Lung (tissue), 11 donors: ENCODE measurements at regions not wholly inside any gene's neighbourhood (a gene's known extent, or its start where the extent isn't known, plus 50 kb on each side); places are given as distances from the start of the nearest gene placed in this dataset.
A peak's percentile ranks its signal among the peaks of the same experiment; 100 is the strongest.

Experiments used
- ATAC-seq: fragments of 200-7000 bp; cut with Tn5 transposase; one replicate; pipeline ENCODE4 v1.9.1; 2020; ENCODE audit warnings: moderate number of reproducible peaks; ENCODE audit not compliant: insufficient read depth, low FRiP score
- DNase-seq, 3 donors: peaks; one replicate each; pipeline ENCODE4 v3.0.0-alpha.2; 2013 to 2017
- H3K27ac ChIP-seq, 2 donors: one replicate each; pipeline ENCODE4 v1.5.1; 2013; ENCODE audit warnings: mild to moderate bottlenecking in 2 of 2, moderate library complexity in 2 of 2, control low read depth in 1 of 2, inconsistent platforms in 1 of 2, low read depth in 1 of 2, low read length in 1 of 2
- H3K27me3 ChIP-seq, 3 donors: one replicate each; pipeline ENCODE4 v1.5.1; 2013; ENCODE audit warnings: low read length in 2 of 3; ENCODE audit not compliant: control insufficient read depth in 3 of 3, insufficient read depth in 3 of 3
- H3K36me3 ChIP-seq, 4 donors: one replicate each; pipeline ENCODE4 v1.5.1; 2013; ENCODE audit warnings: low read length in 4 of 4, mild to moderate bottlenecking in 1 of 4, moderate library complexity in 1 of 4; ENCODE audit not compliant: control insufficient read depth in 4 of 4, insufficient read depth in 4 of 4
- H3K4me1 ChIP-seq, 5 donors: one replicate each; pipeline ENCODE4 v1.5.1; 2013; ENCODE audit warnings: low read length in 5 of 5, mild to moderate bottlenecking in 2 of 5, moderate library complexity in 1 of 5; ENCODE audit not compliant: control insufficient read depth in 5 of 5, insufficient read depth in 5 of 5
- H3K4me3 ChIP-seq: one replicate; pipeline ENCODE4 v1.5.1; 2013; ENCODE audit warnings: mild to moderate bottlenecking, control low read depth, moderate library complexity
- H3K9ac ChIP-seq, 2 donors: one replicate each; pipeline ENCODE4 v1.5.1; 2013; ENCODE audit warnings: low read length in 2 of 2, control low read depth in 1 of 2; ENCODE audit not compliant: insufficient read depth in 1 of 2
- H3K9me3 ChIP-seq, 4 donors: one replicate each; pipeline ENCODE4 v1.5.1; 2013; ENCODE audit warnings: low read length in 3 of 4, mild to moderate bottlenecking in 1 of 4, moderate library complexity in 1 of 4; ENCODE audit not compliant: control insufficient read depth in 4 of 4, insufficient read depth in 3 of 4
- WGBS, 2 donors: extraction: QIAGEN DNeasy Blood & Tissue Kit; methylation state at CpG; one replicate each; pipeline ENCODE4 v1.1.7; 2013; 5-methylcytosine and 5-hydroxymethylcytosine counted together
- TF ChIP-seq, protein P1 (sequence below): IDR thresholded peaks from 2 replicates; pipeline ENCODE4 v1.5.1; 2012; ENCODE audit warnings: mild to moderate bottlenecking; ENCODE audit errors: control extremely low read depth, extremely low read depth
- donor health status: control.
- donor health status: control.
- donor health status: Bipolar disorder and iron deficiency.
- donor health status: healthy.
- donor health status: DM: yes; HTN: yes; CAD: no.

DNA sequence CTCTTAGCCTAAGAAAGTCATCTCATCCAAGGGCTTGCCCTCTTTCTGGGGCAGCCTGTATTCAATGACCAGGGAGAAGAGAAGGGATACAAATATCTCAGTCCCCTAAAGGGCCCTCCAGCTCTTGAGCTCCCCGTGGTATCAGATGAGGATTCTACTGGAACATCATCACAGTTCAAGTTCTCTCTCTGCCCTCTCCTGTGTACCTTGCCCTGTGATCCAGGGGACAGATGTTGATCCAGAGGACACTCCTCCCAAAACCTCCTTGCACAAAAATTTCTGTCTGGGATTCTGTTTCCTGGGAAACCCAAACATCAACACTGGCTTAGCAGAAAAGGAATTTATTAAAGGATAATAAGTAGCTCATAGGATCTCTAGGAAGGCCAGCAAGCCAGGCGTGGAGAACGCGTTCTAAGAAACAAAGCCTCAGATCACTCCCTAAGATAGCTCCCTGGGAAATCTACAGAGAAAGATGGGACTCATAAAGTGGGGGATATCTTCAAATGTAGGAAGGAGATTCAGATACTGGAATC is 296.3 kb upstream of the KLF3 start:
- TF ChIP-seq, protein P1, sequence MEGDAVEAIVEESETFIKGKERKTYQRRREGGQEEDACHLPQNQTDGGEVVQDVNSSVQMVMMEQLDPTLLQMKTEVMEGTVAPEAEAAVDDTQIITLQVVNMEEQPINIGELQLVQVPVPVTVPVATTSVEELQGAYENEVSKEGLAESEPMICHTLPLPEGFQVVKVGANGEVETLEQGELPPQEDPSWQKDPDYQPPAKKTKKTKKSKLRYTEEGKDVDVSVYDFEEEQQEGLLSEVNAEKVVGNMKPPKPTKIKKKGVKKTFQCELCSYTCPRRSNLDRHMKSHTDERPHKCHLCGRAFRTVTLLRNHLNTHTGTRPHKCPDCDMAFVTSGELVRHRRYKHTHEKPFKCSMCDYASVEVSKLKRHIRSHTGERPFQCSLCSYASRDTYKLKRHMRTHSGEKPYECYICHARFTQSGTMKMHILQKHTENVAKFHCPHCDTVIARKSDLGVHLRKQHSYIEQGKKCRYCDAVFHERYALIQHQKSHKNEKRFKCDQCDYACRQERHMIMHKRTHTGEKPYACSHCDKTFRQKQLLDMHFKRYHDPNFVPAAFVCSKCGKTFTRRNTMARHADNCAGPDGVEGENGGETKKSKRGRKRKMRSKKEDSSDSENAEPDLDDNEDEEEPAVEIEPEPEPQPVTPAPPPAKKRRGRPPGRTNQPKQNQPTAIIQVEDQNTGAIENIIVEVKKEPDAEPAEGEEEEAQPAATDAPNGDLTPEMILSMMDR = no peak
- no peaks in the 10 kb centered on the region for H3K9me3 ChIP-seq
- DNase-seq (peak; percentile 17 to 67 (median 44)), ATAC-seq (no peak)
- 83 to 84% methylated on average over 4 of the region's 4 CpGs for WGBS, 2 donors
- H3K4me3 ChIP-seq = no peak overlapping the region
- no peaks in the 10 kb centered on the region for H3K36me3 ChIP-seq
- no peak overlapping the region for H3K27ac ChIP-seq
- H3K27me3 ChIP-seq = no peaks in the 10 kb centered on the region
- H3K9ac ChIP-seq = no peak overlapping the region
- peaks cover 4 to 25% (median 8%) of the 10 kb centered on the region in 5 donors for H3K4me1 ChIP-seq

DNA sequence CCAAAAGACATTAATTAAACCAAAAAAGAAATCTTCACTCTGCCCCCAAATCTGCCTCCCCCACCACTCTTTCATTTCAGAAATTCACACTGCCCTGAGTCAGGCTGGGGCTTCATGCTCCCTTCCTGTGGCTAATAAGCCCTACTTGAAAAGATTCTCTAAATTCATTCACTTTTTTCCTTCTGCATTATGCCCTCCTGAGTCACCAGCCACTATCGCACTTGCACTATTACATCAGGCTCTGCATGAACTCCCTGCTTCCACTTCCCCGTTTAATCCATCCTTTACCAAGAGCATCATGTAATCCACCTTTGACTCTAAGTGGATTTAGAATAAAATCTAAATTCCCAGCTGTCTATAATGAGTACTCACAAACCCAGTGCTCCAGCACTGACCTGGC is 295.4 kb upstream of the KLF3 start:
- no peaks in the 10 kb centered on the region for H3K9me3 ChIP-seq
- ATAC-seq (no peak), DNase-seq (no peak)
- peaks cover 4 to 25% (median 8%) of the 10 kb centered on the region in 5 donors for H3K4me1 ChIP-seq
- WGBS, 2 donors = 71 to 73% methylated on average over 2 of the region's 2 CpGs
- H3K4me3 ChIP-seq = no peak overlapping the region
- no peak overlapping the region for H3K27ac ChIP-seq
- TF ChIP-seq, protein P1 = no peak
- H3K9ac ChIP-seq = no peak overlapping the region
- H3K36me3 ChIP-seq = no peaks in the 10 kb centered on the region
- no peaks in the 10 kb centered on the region for H3K27me3 ChIP-seq

GRCh38 chr4:38371391-38371851 is 292.6 kb upstream of the KLF3 start:
- no peaks in the 10 kb centered on the region for H3K9me3 ChIP-seq
- H3K27me3 ChIP-seq = no peaks in the 10 kb centered on the region
- no peak overlapping the region for H3K4me3 ChIP-seq
- DNase-seq = peak in 1 of 3 donors; percentile 9
- peak; percentile 53 for ATAC-seq
- peak overlapping the region in 1 of 2 donors; percentile 33 for H3K27ac ChIP-seq
- H3K9ac ChIP-seq = no peak overlapping the region
- no peaks in the 10 kb centered on the region for H3K36me3 ChIP-seq
- TF ChIP-seq, protein P1 = no peak
- peaks cover 0 to 7% (median 5%) of the 10 kb centered on the region in 5 donors for H3K4me1 ChIP-seq

- Histone ChIP-seq H3K9ac (no peak overlapping the region), H3K4me1 (peaks cover 0 to 4% (median 0%) of the 10 kb centered on the region in 5 donors), H3K36me3 (no peaks in the 10 kb centered on the region), H3K4me3 (no peak overlapping the region), H3K27me3 (no peaks in the 10 kb centered on the region), H3K27ac (no peak overlapping the region), H3K9me3 (no peaks in the 10 kb centered on the region)
- DNase-seq (no peak), ATAC-seq (no peak)
- TF ChIP-seq, protein P1 = no peak
These were observed 290.6 kb upstream of the KLF3 start for GRCh38 chr4:38373375-38373774.
